Caco-2 (cell line): ENCODE measurements at regions not wholly inside any gene's neighbourhood (a gene's known extent, or its start where the extent isn't known, plus 50 kb on each side); places are given as distances from the start of the nearest gene placed in this dataset.

Experiments
- BruUV-seq: library from RNA; stranded (reverse); fragments of 400-500 nt; replicated peaks from 2 replicates; lab custom pipeline; 2021; lab: Mats Ljungman, UMichigan
- CTCF ChIA-PET: fragments of 300-600 bp; sonication (Branson Sonifier 250); formaldehyde crosslinking; loops from one replicate; lab custom pipeline; 2022; ENCODE audit warnings: antibody characterized with exemption; lab: Charles Lee
- POLR2A ChIA-PET: fragments of 300-600 bp; sonication (Branson Sonifier 250); formaldehyde crosslinking; loops from one replicate; lab custom pipeline; 2022; ENCODE audit warnings: antibody characterized with exemption; lab: Charles Lee
- DNase-seq, 2 experiments: peaks; one replicate each; pipeline versions ENCODE4 v3.0.0 to v3.0.0-alpha.2; 2020 to 2022
- H3K27me3 ChIP-seq: replicated peaks from 2 replicates; pipeline ENCODE4 v1.6.0; 2011; ENCODE audit warnings: low read length; ENCODE audit not compliant: control insufficient read depth, insufficient read depth
- H3K36me3 ChIP-seq: 2 replicates; pipeline ENCODE4 v1.5.1; 2011; ENCODE audit warnings: low read length; ENCODE audit not compliant: control insufficient read depth, insufficient read depth
- H3K4me1 ChIP-seq: fragments of 250-450 bp; sonication (Bioruptor Pico); 2 replicates; pipeline ENCODE4 v1.5.1; 2020; ENCODE audit warnings: mild to moderate bottlenecking
- H3K4me3 ChIP-seq: 2 replicates; pipeline ENCODE4 v1.5.1; 2011; ENCODE audit warnings: low read depth, mild to moderate bottlenecking, control low read depth, low read length
- H3K9me3 ChIP-seq: fragments of 250-450 bp; sonication (Bioruptor Pico); 2 replicates; pipeline ENCODE4 v1.5.1; 2020; ENCODE audit warnings: mild to moderate bottlenecking, moderate library complexity
- H3K27ac Mint-ChIP-seq: one replicate; pipeline ENCODE4 v1.8.0; 2022; ENCODE audit warnings: mixed read lengths; ENCODE audit not compliant: unreplicated experiment
- H3K27me3 Mint-ChIP-seq: one replicate; pipeline ENCODE4 v1.8.0; 2022; ENCODE audit warnings: mixed read lengths; ENCODE audit not compliant: insufficient read depth, unreplicated experiment
- H3K36me3 Mint-ChIP-seq: one replicate; pipeline ENCODE4 v1.8.0; 2022; ENCODE audit warnings: mild to moderate bottlenecking, mixed read lengths; ENCODE audit not compliant: insufficient read depth, unreplicated experiment
- H3K4me1 Mint-ChIP-seq: one replicate; pipeline ENCODE4 v1.8.0; 2022; ENCODE audit warnings: low read depth, mixed read lengths; ENCODE audit not compliant: unreplicated experiment
- H3K4me3 Mint-ChIP-seq: one replicate; pipeline ENCODE4 v1.8.0; 2022; ENCODE audit warnings: mild to moderate bottlenecking, moderate library complexity, mixed read lengths; ENCODE audit not compliant: unreplicated experiment
- H3K9me3 Mint-ChIP-seq: one replicate; pipeline ENCODE4 v1.8.0; 2022; ENCODE audit warnings: mixed read lengths; ENCODE audit not compliant: unreplicated experiment
- CTCF ChIP-seq, 2 experiments: fragments of 200-600 bp in 1 of 2; IDR thresholded peaks; 1 replicate in 1 of 2; 2 replicates in 1 of 2; pipeline versions ENCODE4 v1.5.1 to v1.8.0; 2011 to 2022; ENCODE audit warnings: antibody characterized with exemption in 1 of 2, control low read depth in 1 of 2, inconsistent platforms in 1 of 2, low read depth in 1 of 2, low read length in 1 of 2, mild to moderate bottlenecking in 1 of 2, moderate library complexity in 1 of 2; ENCODE audit not compliant: insufficient read depth in 1 of 2, severe bottlenecking in 1 of 2, unreplicated experiment in 1 of 2
- intact Hi-C: fragments of 100-400 bp; cut with micrococcal nuclease; formaldehyde crosslinking; loops from one replicate; pipeline ENCODE4 v1.10.0; 2022; ENCODE audit not compliant: unreplicated experiment

- Histone ChIP-seq H3K9me3 (no peaks in the 10 kb centered on the region), H3K4me3 (no peak overlapping the region), H3K4me1 (peaks cover 1% of the 10 kb centered on the region; the same call in 1 of the 2 replicates), H3K36me3 (no peaks in the 10 kb centered on the region), H3K27me3 (no peaks in the 10 kb centered on the region)
- no peak for TF ChIP-seq CTCF (IDR thresholded peaks at IDR 0.05; ENCODE audit: insufficient read depth in 1 of 2, low read depth in 1 of 2, low read length in 1 of 2, severe bottlenecking in 1 of 2, unreplicated experiment in 1 of 2)
- no TSS peak for BruUV-seq
- DNase-seq = peak in 1 of 2 experiments; percentile 11
- Mint-ChIP-seq H3K9me3 (no peaks in the 10 kb centered on the region), H3K36me3 (peaks cover 6% of the 10 kb centered on the region), H3K4me1 (peaks cover 11% of the 10 kb centered on the region), H3K27me3 (no peaks in the 10 kb centered on the region), H3K27ac (no peak overlapping the region), H3K4me3 (no peak overlapping the region)
- CTCF ChIA-PET = no interaction called here
- intact Hi-C loops = loop anchor here (10.0 kb wide), 1 partner anchor 192 kb away; no protein-coding TSS in a partner anchor
- POLR2A ChIA-PET = no interaction called here
Measured at GRCh38 chr1:22223176-22223575, 80.3 kb upstream of the WNT4 start.

- no peak for TF ChIP-seq CTCF (IDR thresholded peaks at IDR 0.05; ENCODE audit: insufficient read depth in 1 of 2, low read depth in 1 of 2, low read length in 1 of 2, severe bottlenecking in 1 of 2, unreplicated experiment in 1 of 2)
- DNase-seq = peak in 1 of 2 experiments; percentile 10
- Histone ChIP-seq H3K9me3 (no peaks in the 10 kb centered on the region), H3K4me1 (peaks cover 11% of the 10 kb centered on the region), H3K4me3 (no peak overlapping the region), H3K36me3 (no peaks in the 10 kb centered on the region), H3K27me3 (no peaks in the 10 kb centered on the region)
- Mint-ChIP-seq H3K4me1 (peaks cover 13% of the 10 kb centered on the region), H3K27ac (no peak overlapping the region), H3K9me3 (no peaks in the 10 kb centered on the region), H3K27me3 (no peaks in the 10 kb centered on the region), H3K4me3 (no peak overlapping the region), H3K36me3 (peaks cover 6% of the 10 kb centered on the region)
- intact Hi-C loops = loop anchor here (10.0 kb wide), 1 partner anchor 191 kb away; no protein-coding TSS in a partner anchor
- ChIA-PET POLR2A (no interaction called here), CTCF (no interaction called here)
- no TSS peak for BruUV-seq
Measured at GRCh38 chr1:22224091-22224490, 81.2 kb upstream of the WNT4 start.

GRCh38 chr1:22224631-22225030, 81.7 kb upstream of the WNT4 start:
- Histone ChIP-seq H3K27me3 (no peaks in the 10 kb centered on the region), H3K36me3 (no peaks in the 10 kb centered on the region), H3K4me3 (no peak overlapping the region), H3K9me3 (no peaks in the 10 kb centered on the region), H3K4me1 (peaks cover 14% of the 10 kb centered on the region)
- DNase-seq = no peak
- Mint-ChIP-seq H3K9me3 (no peaks in the 10 kb centered on the region), H3K4me1 (peaks cover 17% of the 10 kb centered on the region), H3K27me3 (no peaks in the 10 kb centered on the region), H3K36me3 (peaks cover 6% of the 10 kb centered on the region), H3K27ac (no peak overlapping the region), H3K4me3 (no peak overlapping the region)
- BruUV-seq = no TSS peak
- ChIA-PET CTCF (no interaction called here), POLR2A (no interaction called here)
- intact Hi-C loops = loop anchor here (5.0 to 10.0 kb wide), 2 partner anchors 53 to 190 kb away; no protein-coding TSS in a partner anchor
- TF ChIP-seq CTCF (IDR thresholded peaks at IDR 0.05; ENCODE audit: insufficient read depth in 1 of 2, low read depth in 1 of 2, low read length in 1 of 2, severe bottlenecking in 1 of 2, unreplicated experiment in 1 of 2) = no peak
